OCI-LY7 (cell line): ENCODE measurements at regions not wholly inside any gene's neighbourhood (a gene's known extent, or its start where the extent isn't known, plus 50 kb on each side); places are given as distances from the start of the nearest gene placed in this dataset.
"Not testable (repeated sequence)": the region's sequence is repeated elsewhere in the genome, so short reads cannot be mapped to it uniquely, and the experiment has no call there.

Experiments used
- BruUV-seq: library from RNA; stranded (reverse); fragments of 400-500 nt; replicated peaks from 2 replicates; lab custom pipeline; 2021; lab: Mats Ljungman, UMichigan
- CTCF ChIA-PET: fragments of 300-600 bp; sonication (Branson Sonifier 250); formaldehyde crosslinking; loops from one replicate; lab custom pipeline; 2022; ENCODE audit warnings: antibody characterized with exemption; ENCODE audit not compliant: unreplicated experiment; lab: Charles Lee
- POLR2A ChIA-PET: fragments of 300-600 bp; sonication (Branson Sonifier 250); formaldehyde crosslinking; loops from one replicate; lab custom pipeline; 2022; ENCODE audit warnings: antibody characterized with exemption; lab: Charles Lee
- DNase-seq: peaks from one replicate; pipeline ENCODE4 v3.0.0-alpha.2; 2015; ENCODE audit warnings: low spot score
- H2AFZ ChIP-seq: fragments of 200-600 bp; sonication (generic), shearing (Covaris generic); 2 replicates; pipeline ENCODE4 v1.6.1; 2014; ENCODE audit warnings: mild to moderate bottlenecking, antibody characterized with exemption, low read length, moderate library complexity
- H3K27ac ChIP-seq: fragments of 200-600 bp; sonication (generic); 2 replicates; pipeline ENCODE4 v1.5.1; 2014; ENCODE audit warnings: mixed run types, low read depth, mild to moderate bottlenecking, moderate library complexity, low read length, inconsistent platforms; ENCODE audit not compliant: poor library complexity, severe bottlenecking
- H3K36me3 ChIP-seq: fragments of 200-600 bp; sonication (generic); 2 replicates; pipeline ENCODE4 v1.6.1; 2014; ENCODE audit warnings: mild to moderate bottlenecking, antibody characterized with exemption, low read length, moderate library complexity, mixed read lengths; ENCODE audit not compliant: insufficient read depth
- H3K4me1 ChIP-seq: fragments of 200-600 bp; sonication (generic); 2 replicates; pipeline ENCODE4 v1.5.1; 2014; ENCODE audit warnings: mild to moderate bottlenecking, low read length; ENCODE audit not compliant: insufficient read depth, poor library complexity, severe bottlenecking
- H3K4me2 ChIP-seq: fragments of 200-600 bp; sonication (generic); 2 replicates; pipeline ENCODE4 v1.6.1; 2014; ENCODE audit warnings: mild to moderate bottlenecking, low read length
- H3K4me3 ChIP-seq: fragments of 200-600 bp; sonication (generic); 2 replicates; pipeline ENCODE4 v1.5.1; 2014; ENCODE audit warnings: mild to moderate bottlenecking, low read depth, low read length; ENCODE audit not compliant: poor library complexity, severe bottlenecking
- H3K79me2 ChIP-seq: fragments of 200-600 bp; sonication (generic); 2 replicates; pipeline ENCODE4 v1.6.1; 2016; ENCODE audit warnings: low read depth, mild to moderate bottlenecking, low read length, moderate library complexity, mixed read lengths; ENCODE audit not compliant: insufficient read depth
- H3K9me2 ChIP-seq: fragments of 200-600 bp; sonication (generic); 2 replicates; pipeline ENCODE4 v1.6.1; 2016; ENCODE audit warnings: mild to moderate bottlenecking, low read length, mixed read lengths; ENCODE audit not compliant: insufficient read depth
- H3K9me3 ChIP-seq: fragments of 200-600 bp; sonication (generic); 2 replicates; pipeline ENCODE4 v1.6.1; 2014; ENCODE audit warnings: mild to moderate bottlenecking, mixed run types, low read length, mixed read lengths
- H4K20me1 ChIP-seq: fragments of 200-600 bp; sonication (generic); 2 replicates; pipeline ENCODE4 v1.6.1; 2014; ENCODE audit warnings: mild to moderate bottlenecking, antibody characterized with exemption, low read length, moderate library complexity, mixed read lengths; ENCODE audit not compliant: insufficient read depth
- CTCF ChIP-seq: fragments of 200-600 bp; sonication (generic); conservative IDR thresholded peaks from 2 replicates; pipeline ENCODE4 v1.5.1; 2014; ENCODE audit warnings: mild to moderate bottlenecking, antibody characterized with exemption, low read length, moderate library complexity, mixed read lengths
- EZH2phosphoT487 ChIP-seq: fragments of 200-600 bp; sonication (generic); IDR thresholded peaks from 2 replicates; pipeline ENCODE4 v1.6.1; 2018; ENCODE audit warnings: low read depth, borderline replicate concordance, mild to moderate bottlenecking, mixed run types, antibody characterized with exemption, low read length, moderate library complexity, mixed read lengths
- intact Hi-C: fragments of 100-400 bp; cut with micrococcal nuclease; formaldehyde crosslinking; loops from one replicate; pipeline ENCODE4 v1.10.0; 2022; ENCODE audit not compliant: unreplicated experiment

GRCh38 chr3:20451170-20451569 lies 265.2 kb upstream of the SGO1 start:
- intact Hi-C loops = no loop called here
- Histone ChIP-seq H3K9me2 (no peaks in the 10 kb centered on the region), H3K27ac (no peak overlapping the region), H4K20me1 (no peaks in the 10 kb centered on the region), H3K4me1 (no peaks in the 10 kb centered on the region), H2AFZ (no peak overlapping the region), H3K79me2 (no peaks in the 10 kb centered on the region), H3K36me3 (no peaks in the 10 kb centered on the region), H3K4me3 (no peak overlapping the region), H3K4me2 (no peak overlapping the region), H3K9me3 (no peaks in the 10 kb centered on the region)
- ChIA-PET POLR2A (interaction anchor here (0.7 kb wide), 2 partner anchors 21 to 532 kb away, joined by 3 read pairs; no protein-coding TSS in a partner anchor), CTCF (no interaction called here)
- no peak for DNase-seq
- no peak for TF ChIP-seq EZH2phosphoT487
- TF ChIP-seq CTCF = no peak
- no TSS peak for BruUV-seq

- no peak overlapping the region for H2AFZ ChIP-seq
- no peaks in the 10 kb centered on the region for H3K36me3 ChIP-seq
- H3K4me3 ChIP-seq = no peak overlapping the region
- no peaks in the 10 kb centered on the region for H3K9me3 ChIP-seq
- no peak overlapping the region for H3K27ac ChIP-seq
- intact Hi-C loops = no loop called here
- H3K79me2 ChIP-seq = no peaks in the 10 kb centered on the region
- H4K20me1 ChIP-seq = no peaks in the 10 kb centered on the region
- no peaks in the 10 kb centered on the region for H3K9me2 ChIP-seq
- CTCF ChIA-PET = no interaction called here
- BruUV-seq = no TSS peak
- H3K4me2 ChIP-seq = no peak overlapping the region
- DNase-seq = no peak
- POLR2A ChIA-PET = interaction anchor here (0.7 kb wide), 1 partner anchor 21 kb away, joined by 3 read pairs; no protein-coding TSS in a partner anchor
- H3K4me1 ChIP-seq = no peaks in the 10 kb centered on the region
- TF ChIP-seq EZH2phosphoT487 = no peak
- TF ChIP-seq CTCF = no peak
Observed at GRCh38 chr3:20450611-20451010, 264.6 kb upstream of the SGO1 start.

- intact Hi-C loops = no loop called here
- DNase-seq = no peak
- no peaks in the 10 kb centered on the region for H3K9me3 ChIP-seq
- no peaks in the 10 kb centered on the region for H3K36me3 ChIP-seq
- ChIA-PET CTCF (no interaction called here), POLR2A (no interaction called here)
- no peaks in the 10 kb centered on the region for H3K4me1 ChIP-seq
- H3K27ac ChIP-seq = no peak overlapping the region
- BruUV-seq = no TSS peak
- no peaks in the 10 kb centered on the region for H3K9me2 ChIP-seq
- no peaks in the 10 kb centered on the region for H4K20me1 ChIP-seq
- H3K4me3 ChIP-seq = no peak overlapping the region
- TF ChIP-seq EZH2phosphoT487 (no peak), CTCF (no peak)
- H2AFZ ChIP-seq = no peak overlapping the region
- H3K79me2 ChIP-seq = no peaks in the 10 kb centered on the region
- H3K4me2 ChIP-seq = no peak overlapping the region
Observed at GRCh38 chr3:20442846-20443245, 256.8 kb upstream of the SGO1 start.

- not testable (repeated sequence) for BruUV-seq
Observed at GRCh38 chr3:20427268-20427667, 241.3 kb upstream of the SGO1 start.

More at GRCh38 chr3:20427268-20427667, 241.3 kb upstream of the SGO1 start:
- H3K4me2 ChIP-seq, DNase-seq, H3K27ac ChIP-seq, H3K4me3 ChIP-seq, H2AFZ ChIP-seq, H4K20me1 ChIP-seq, intact Hi-C loops, H3K9me3 ChIP-seq, CTCF ChIA-PET, H3K9me2 ChIP-seq, H3K36me3 ChIP-seq, H3K4me1 ChIP-seq, H3K79me2 ChIP-seq: not testable (repeated sequence)
- POLR2A ChIA-PET = interaction anchor here (0.6 kb wide), 1 partner anchor 523 kb away, joined by 3 read pairs; no protein-coding TSS in a partner anchor
